H1 (cell line): ENCODE measurements at regions not wholly inside any gene's neighbourhood (a gene's known extent, or its start where the extent isn't known, plus 50 kb on each side); places are given as distances from the start of the nearest gene placed in this dataset.

ENCODE experiments used
- CTCF ChIP-seq, 3 experiments: IDR thresholded peaks; 1 replicate in 2 of 3; 2 replicates in 1 of 3; pipeline versions ENCODE4 v1.5.1 to v1.6.1; 2011; ENCODE audit warnings: low read length in 3 of 3, mild to moderate bottlenecking in 3 of 3, inconsistent platforms in 2 of 3, low read depth in 1 of 3, moderate library complexity in 1 of 3; ENCODE audit not compliant: insufficient read depth in 1 of 3; ENCODE audit errors: control extremely low read depth in 1 of 3
- EZH2 ChIP-seq: fragments of 200-600 bp; sonication (generic); IDR thresholded peaks from 2 replicates; pipeline ENCODE4 v1.7.1; 2012; ENCODE audit warnings: low read depth, mild to moderate bottlenecking, moderate library complexity, low read length, inconsistent platforms; ENCODE audit not compliant: severe bottlenecking
- SIN3A ChIP-seq, 2 experiments: IDR thresholded peaks in 1 of 2; conservative IDR thresholded peaks in 1 of 2; 2 replicates each; pipeline ENCODE4 v1.6.1; 2011 to 2012; ENCODE audit warnings: low read length in 2 of 2, improper control_type of control experiment in 1 of 2, low read depth in 1 of 2, mild to moderate bottlenecking in 1 of 2
- TAF1 ChIP-seq: IDR thresholded peaks from 2 replicates; pipeline ENCODE4 v1.6.1; 2011; ENCODE audit warnings: mild to moderate bottlenecking, low read depth, low read length
- TCF12 ChIP-seq: IDR thresholded peaks from 2 replicates; pipeline ENCODE4 v1.6.1; 2011; ENCODE audit warnings: low read depth, mild to moderate bottlenecking, low read length

GRCh38 chr18:34131006-34131405 is 93.7 kb downstream of the NOL4 start:
- no peak for TF ChIP-seq CTCF (IDR thresholded peaks at IDR 0.05; ENCODE audit: control extremely low read depth in 1 of 3, insufficient read depth in 1 of 3, low read depth in 1 of 3, low read length in 3 of 3)
- TF ChIP-seq EZH2: no peak
- TF ChIP-seq TAF1: no peak
- TF ChIP-seq SIN3A (conservative IDR thresholded peaks at IDR 0.05 in 1 of 2, IDR thresholded peaks at IDR 0.05 in 1 of 2; ENCODE audit: low read depth in 1 of 2, low read length in 2 of 2): no peak
- TF ChIP-seq TCF12: no peak
